22Rv1 (cell line): ENCODE measurements at regions not wholly inside any gene's neighbourhood (a gene's known extent, or its start where the extent isn't known, plus 50 kb on each side); places are given as distances from the start of the nearest gene placed in this dataset.

ENCODE experiments used
- CTCF ChIP-seq: fragments of 450-650 bp; IDR thresholded peaks from 2 replicates; pipeline ENCODE4 v1.5.1; 2017; ENCODE audit warnings: mild to moderate bottlenecking
- ZFX ChIP-seq: fragments of 450-650 bp; IDR thresholded peaks from 2 replicates; pipeline ENCODE4 v1.6.1; 2017; ENCODE audit warnings: antibody characterized with exemption, borderline replicate concordance

DNA sequence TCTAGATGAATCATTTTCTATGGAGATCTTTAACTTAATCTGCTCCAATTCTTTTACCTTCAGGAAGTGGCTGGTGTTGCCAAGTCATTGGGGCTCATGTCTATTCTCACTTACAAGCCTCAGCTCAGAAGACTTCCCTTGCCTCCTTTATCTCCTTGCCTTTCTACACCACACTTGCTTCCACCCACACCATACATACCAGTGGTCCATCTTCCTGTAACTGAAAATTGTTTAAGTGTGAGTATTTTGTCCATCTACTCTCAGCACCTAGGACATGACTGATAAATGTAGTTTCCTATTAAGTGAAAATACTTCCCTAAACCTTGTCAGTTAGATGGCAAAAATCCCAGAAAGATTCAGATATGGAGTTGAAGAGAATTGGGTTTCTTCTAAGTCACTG, 199.7 kb upstream of the CPNE8 start:
- no peak for TF ChIP-seq CTCF
- no peak for TF ChIP-seq ZFX
